Activated B cell treated with CpG ODN at 0.5 μM for 24 hours (primary cell): ENCODE measurements at regions not wholly inside any gene's neighbourhood (a gene's known extent, or its start where the extent isn't known, plus 50 kb on each side); places are given as distances from the start of the nearest gene placed in this dataset.

Experiments used
- ATAC-seq: fragments of 200-7000 bp; cut with Tn5 transposase; one replicate; pipeline ENCODE4 v1.10.0; 2021; ENCODE audit warnings: low read depth, mild to moderate bottlenecking, moderate library complexity
- CTCF ChIA-PET: fragments of 350-600 bp; sonication (Branson Sonifier 250); formaldehyde crosslinking; loops from one replicate; lab custom pipeline; 2021; ENCODE audit warnings: antibody characterized with exemption; lab: Charles Lee
- POLR2A ChIA-PET: fragments of 350-600 bp; sonication (Branson Sonifier 250); formaldehyde crosslinking; loops from one replicate; lab custom pipeline; 2021; ENCODE audit warnings: antibody characterized with exemption; lab: Charles Lee
- DNase-seq: peaks from one replicate; pipeline ENCODE4 v3.0.0; 2022
- H3K27ac Mint-ChIP-seq: one replicate; pipeline ENCODE4 v1.8.0; 2020; ENCODE audit warnings: mixed read lengths
- H3K27me3 Mint-ChIP-seq: one replicate; pipeline ENCODE4 v1.8.0; 2021; ENCODE audit warnings: mixed read lengths
- H3K36me3 Mint-ChIP-seq: one replicate; pipeline ENCODE4 v1.8.0; 2021; ENCODE audit warnings: low read depth, mixed read lengths
- H3K4me1 Mint-ChIP-seq: one replicate; pipeline ENCODE4 v1.8.0; 2021; ENCODE audit warnings: mixed read lengths
- H3K4me3 Mint-ChIP-seq: one replicate; pipeline ENCODE4 v1.8.0; 2020; ENCODE audit warnings: mild to moderate bottlenecking, mixed read lengths
- H3K9me3 Mint-ChIP-seq: one replicate; pipeline ENCODE4 v1.8.0; 2020; ENCODE audit warnings: mixed read lengths
- CTCF ChIP-seq: fragments of 200-600 bp; IDR thresholded peaks from one replicate; pipeline ENCODE4 v1.8.0; 2022; ENCODE audit warnings: antibody characterized with exemption, mild to moderate bottlenecking
- intact Hi-C: fragments of 100-400 bp; cut with micrococcal nuclease; formaldehyde crosslinking; loops from one replicate; pipeline ENCODE4 v1.15.1; 2024

- DNase-seq (no peak), ATAC-seq (no peak)
- POLR2A ChIA-PET = no interaction called here
- H3K27ac Mint-ChIP-seq = no peak overlapping the region
- intact Hi-C loops = no loop called here
- no peaks in the 10 kb centered on the region for H3K9me3 Mint-ChIP-seq
- TF ChIP-seq CTCF = no peak
- H3K27me3 Mint-ChIP-seq = no peaks in the 10 kb centered on the region
- H3K36me3 Mint-ChIP-seq = no peaks in the 10 kb centered on the region
- CTCF ChIA-PET = no interaction called here
- no peaks in the 10 kb centered on the region for H3K4me1 Mint-ChIP-seq
- no peak overlapping the region for H3K4me3 Mint-ChIP-seq
These were observed 825.9 kb downstream of the TRIB2 start for GRCh38 chr2:13542642-13543041.

GRCh38 chr2:13543550-13543949, 826.8 kb downstream of the TRIB2 start:
- H3K36me3 Mint-ChIP-seq = no peaks in the 10 kb centered on the region
- H3K27ac Mint-ChIP-seq = no peak overlapping the region
- no peak overlapping the region for H3K4me3 Mint-ChIP-seq
- DNase-seq (no peak), ATAC-seq (no peak)
- H3K27me3 Mint-ChIP-seq = no peaks in the 10 kb centered on the region
- no peak for TF ChIP-seq CTCF
- H3K9me3 Mint-ChIP-seq = no peaks in the 10 kb centered on the region
- no peaks in the 10 kb centered on the region for H3K4me1 Mint-ChIP-seq
- CTCF ChIA-PET = no interaction called here
- intact Hi-C loops = no loop called here
- POLR2A ChIA-PET = no interaction called here

- intact Hi-C loops = no loop called here
- ChIA-PET POLR2A (no interaction called here), CTCF (no interaction called here)
- DNase-seq (no peak), ATAC-seq (no peak)
- Mint-ChIP-seq H3K27ac (no peak overlapping the region), H3K27me3 (no peaks in the 10 kb centered on the region), H3K9me3 (no peaks in the 10 kb centered on the region), H3K4me1 (no peaks in the 10 kb centered on the region), H3K36me3 (no peaks in the 10 kb centered on the region), H3K4me3 (no peak overlapping the region)
- TF ChIP-seq CTCF = no peak
These were observed 828.6 kb downstream of the TRIB2 start for GRCh38 chr2:13545320-13545719.

GRCh38 chr2:13546131-13546530, 829.4 kb downstream of the TRIB2 start:
- no peaks in the 10 kb centered on the region for H3K36me3 Mint-ChIP-seq
- no peak overlapping the region for H3K4me3 Mint-ChIP-seq
- CTCF ChIA-PET = no interaction called here
- intact Hi-C loops = no loop called here
- H3K4me1 Mint-ChIP-seq = no peaks in the 10 kb centered on the region
- H3K27me3 Mint-ChIP-seq = no peaks in the 10 kb centered on the region
- H3K9me3 Mint-ChIP-seq = no peaks in the 10 kb centered on the region
- H3K27ac Mint-ChIP-seq = no peak overlapping the region
- POLR2A ChIA-PET = no interaction called here
- no peak for ATAC-seq
- no peak for DNase-seq
- no peak for TF ChIP-seq CTCF

GRCh38 chr2:13550285-13551231, 833.8 kb downstream of the TRIB2 start:
- CTCF ChIA-PET = no interaction called here
- DNase-seq (no peak), ATAC-seq (no peak)
- Mint-ChIP-seq H3K4me1 (no peaks in the 10 kb centered on the region), H3K27me3 (no peaks in the 10 kb centered on the region), H3K9me3 (no peaks in the 10 kb centered on the region), H3K4me3 (no peak overlapping the region), H3K27ac (no peak overlapping the region), H3K36me3 (no peaks in the 10 kb centered on the region)
- intact Hi-C loops = no loop called here
- POLR2A ChIA-PET = no interaction called here
- TF ChIP-seq CTCF = no peak
